GM21737 (cell line): ENCODE measurements at regions not wholly inside any gene's neighbourhood (a gene's known extent, or its start where the extent isn't known, plus 50 kb on each side); places are given as distances from the start of the nearest gene placed in this dataset.
"Not testable (repeated sequence)": the region's sequence is repeated elsewhere in the genome, so short reads cannot be mapped to it uniquely, and the experiment has no call there.

Experiments
- ATAC-seq: cut with Tn5 transposase; IDR thresholded peaks from one replicate; pipeline ENCODE4 v1.9.1; 2021; ENCODE audit warnings: mild to moderate bottlenecking, moderate library complexity; ENCODE audit not compliant: unreplicated experiment

GRCh38 chr2:194095359-194095758 is 1561.7 kb upstream of the SLC39A10 start:
- no peak for ATAC-seq

- ATAC-seq: no peak
Measured at GRCh38 chr2:194090251-194090905, 1566.6 kb upstream of the SLC39A10 start.

GRCh38 chr2:194087089-194087958 is 1569.7 kb upstream of the SLC39A10 start:
- ATAC-seq: no peak

- no peak for ATAC-seq
Measured at GRCh38 chr2:194086129-194086528, 1570.9 kb upstream of the SLC39A10 start.

- ATAC-seq: no peak
Measured at GRCh38 chr2:194079989-194080388, 1577.0 kb upstream of the SLC39A10 start.

- ATAC-seq: no peak
Measured at GRCh38 chr2:194077366-194077765, 1579.7 kb upstream of the SLC39A10 start.

- no peak for ATAC-seq
Measured at GRCh38 chr2:194062401-194062800, 1594.6 kb upstream of the SLC39A10 start.

GRCh38 chr2:194060269-194060668 is 1596.8 kb upstream of the SLC39A10 start:
- no peak for ATAC-seq

GRCh38 chr2:194054313-194054712 is 1602.7 kb upstream of the SLC39A10 start:
- no peak for ATAC-seq

GRCh38 chr2:194044321-194044720 is 1612.7 kb upstream of the SLC39A10 start:
- ATAC-seq: no peak

GRCh38 chr2:194021130-194021529 is 1635.9 kb upstream of the SLC39A10 start:
- ATAC-seq: not testable (repeated sequence)

GRCh38 chr2:194020155-194020554 is 1636.9 kb upstream of the SLC39A10 start:
- no peak for ATAC-seq

- ATAC-seq: no peak
Measured at GRCh38 chr2:194015751-194016150, 1641.3 kb upstream of the SLC39A10 start.

GRCh38 chr2:194014639-194015038 is 1642.4 kb upstream of the SLC39A10 start:
- no peak for ATAC-seq

GRCh38 chr2:194004590-194005206 is 1652.3 kb upstream of the SLC39A10 start:
- ATAC-seq: no peak

GRCh38 chr2:194003911-194004310 is 1653.1 kb upstream of the SLC39A10 start:
- no peak for ATAC-seq

- ATAC-seq: no peak
Measured at GRCh38 chr2:194002699-194003368, 1654.2 kb upstream of the SLC39A10 start.

GRCh38 chr2:193990868-193991267 is 1666.2 kb upstream of the SLC39A10 start:
- ATAC-seq: no peak

GRCh38 chr2:193989645-193990044 is 1667.4 kb upstream of the SLC39A10 start:
- ATAC-seq: no peak

- ATAC-seq: no peak
Measured at GRCh38 chr2:193988784-193989183, 1668.2 kb upstream of the SLC39A10 start.

- ATAC-seq: no peak
Measured at GRCh38 chr2:193985272-193985671, 1671.8 kb upstream of the SLC39A10 start.
